ENCODE measurements at regions not wholly inside any gene's neighbourhood (a gene's known extent, or its start where the extent isn't known, plus 50 kb on each side); places are given as distances from the start of the nearest gene placed in this dataset.

- H3K36me3 ChIP-seq (ENCODE audit: control insufficient read depth, insufficient read depth, low read length): no peaks in the 10 kb centered on the region
Measured at GRCh38 chr1:234660536-234661316, 50.7 kb upstream of the IRF2BP2 start.

More at GRCh38 chr1:234660536-234661316, 50.7 kb upstream of the IRF2BP2 start:
- Histone ChIP-seq H3K4me3 (ENCODE audit: low read depth, low read length) (no peak overlapping the region), H3K27me3 (ENCODE audit: control insufficient read depth, insufficient read depth, low read length) (no peaks in the 10 kb centered on the region), H3K4me1 (ENCODE audit: control insufficient read depth, insufficient read depth, low read length) (peaks cover 3% of the 10 kb centered on the region), H3K9me3 (ENCODE audit: control insufficient read depth, insufficient read depth, low read length) (no peaks in the 10 kb centered on the region), H3K9ac (ENCODE audit: low read depth, low read length) (no peak overlapping the region)

Data from iPS-15b (cell line).